Bronchial epithelial cell (primary cell): ENCODE measurements at regions not wholly inside any gene's neighbourhood (a gene's known extent, or its start where the extent isn't known, plus 50 kb on each side); places are given as distances from the start of the nearest gene placed in this dataset.

Source experiments
- DNase-seq: peaks from one replicate; pipeline ENCODE4 v3.0.0-alpha.2; 2010; ENCODE audit warnings: low read depth
- FAIRE-seq: peaks from 2 replicates; lab custom pipeline; 2011; peaks lifted over from hg19 to GRCh38; lab: Jason Lieb, UNC
- H3K27me3 ChIP-seq: 2 replicates; pipeline ENCODE4 v1.5.1; 2011; ENCODE audit warnings: low read length; ENCODE audit not compliant: control insufficient read depth, insufficient read depth
- H3K36me3 ChIP-seq: 2 replicates; pipeline ENCODE4 v1.5.1; 2011; ENCODE audit warnings: low read length; ENCODE audit not compliant: control insufficient read depth, insufficient read depth
- H3K4me3 ChIP-seq: 2 replicates; pipeline ENCODE4 v1.5.1; 2011; ENCODE audit warnings: mild to moderate bottlenecking, low read depth, low read length, control low read depth
- CTCF ChIP-seq: IDR thresholded peaks from 2 replicates; pipeline ENCODE4 v1.5.1; 2011; ENCODE audit warnings: mild to moderate bottlenecking, moderate library complexity, low read length, control low read depth, inconsistent platforms; ENCODE audit not compliant: insufficient read depth, severe bottlenecking

- TF ChIP-seq CTCF, result no peak
- H3K4me3 ChIP-seq, result no peak overlapping the region
- no peak for DNase-seq
- no peaks in the 10 kb centered on the region for H3K36me3 ChIP-seq
- no peak for FAIRE-seq
- H3K27me3 ChIP-seq, result no peaks in the 10 kb centered on the region
Measured at GRCh38 chr7:7102906-7103305, 79.4 kb upstream of the C1GALT1 start.

GRCh38 chr7:7103343-7104313 is 78.7 kb upstream of the C1GALT1 start:
- Histone ChIP-seq H3K36me3 (no peaks in the 10 kb centered on the region), H3K4me3 (no peak overlapping the region), H3K27me3 (no peaks in the 10 kb centered on the region)
- peak; percentile 54 for TF ChIP-seq CTCF
- FAIRE-seq (no peak), DNase-seq (peak; percentile 69)

GRCh38 chr7:7104314-7104698 is 78.0 kb upstream of the C1GALT1 start:
- Histone ChIP-seq H3K27me3 (no peaks in the 10 kb centered on the region), H3K36me3 (no peaks in the 10 kb centered on the region), H3K4me3 (no peak overlapping the region)
- FAIRE-seq, result no peak
- TF ChIP-seq CTCF, result no peak
- no peak for DNase-seq

DNA sequence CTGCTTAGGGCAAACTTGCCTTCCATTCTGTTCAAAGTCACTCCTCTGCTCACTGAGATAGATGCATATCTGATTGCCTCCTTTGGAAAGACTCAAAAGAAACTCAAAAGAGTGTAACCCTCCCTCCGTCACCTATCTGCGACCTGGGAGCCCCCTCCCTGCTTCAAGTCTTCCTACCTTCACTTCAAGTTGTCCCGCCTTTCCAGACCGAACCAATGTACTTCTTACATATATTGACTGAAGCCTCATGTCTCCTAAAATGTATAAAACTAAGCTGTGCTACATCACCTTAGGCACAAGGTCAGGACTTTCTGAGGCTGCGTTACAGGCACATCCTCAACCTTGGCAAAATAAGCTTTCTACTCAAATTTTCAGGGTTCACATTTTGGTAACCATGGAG is 77.4 kb upstream of the C1GALT1 start:
- no peaks in the 10 kb centered on the region for H3K36me3 ChIP-seq
- H3K27me3 ChIP-seq, result no peaks in the 10 kb centered on the region
- H3K4me3 ChIP-seq, result no peak overlapping the region
- DNase-seq, result no peak
- TF ChIP-seq CTCF, result no peak
- FAIRE-seq, result no peak

- no peak overlapping the region for H3K4me3 ChIP-seq
- no peak for TF ChIP-seq CTCF
- no peak for FAIRE-seq
- H3K27me3 ChIP-seq, result no peaks in the 10 kb centered on the region
- no peaks in the 10 kb centered on the region for H3K36me3 ChIP-seq
- DNase-seq, result no peak
Measured at GRCh38 chr7:7105800-7106582, 76.4 kb upstream of the C1GALT1 start.
